T47D (cell line): ENCODE measurements at regions not wholly inside any gene's neighbourhood (a gene's known extent, or its start where the extent isn't known, plus 50 kb on each side); places are given as distances from the start of the nearest gene placed in this dataset.
"Not testable (repeated sequence)": the region's sequence is repeated elsewhere in the genome, so short reads cannot be mapped to it uniquely, and the experiment has no call there.

Source experiments
- DNase-seq, 2 experiments: peaks; one replicate each; pipeline versions ENCODE4 v3.0.0 to v3.0.0-alpha.2; 2011 to 2012; ENCODE audit warnings: low read depth in 1 of 2, low spot score in 1 of 2
- JUND ChIP-seq: IDR thresholded peaks from 2 replicates; pipeline ENCODE4 v1.6.1; 2012; ENCODE audit warnings: low read depth
- in situ Hi-C: cut with HindIII; loops from 2 replicates; pipeline ENCODE4 v1.10.0; 2016; ENCODE audit warnings: low sequenced_read_pairs, low pct_unique_long_range_greater_than_20kb

DNA sequence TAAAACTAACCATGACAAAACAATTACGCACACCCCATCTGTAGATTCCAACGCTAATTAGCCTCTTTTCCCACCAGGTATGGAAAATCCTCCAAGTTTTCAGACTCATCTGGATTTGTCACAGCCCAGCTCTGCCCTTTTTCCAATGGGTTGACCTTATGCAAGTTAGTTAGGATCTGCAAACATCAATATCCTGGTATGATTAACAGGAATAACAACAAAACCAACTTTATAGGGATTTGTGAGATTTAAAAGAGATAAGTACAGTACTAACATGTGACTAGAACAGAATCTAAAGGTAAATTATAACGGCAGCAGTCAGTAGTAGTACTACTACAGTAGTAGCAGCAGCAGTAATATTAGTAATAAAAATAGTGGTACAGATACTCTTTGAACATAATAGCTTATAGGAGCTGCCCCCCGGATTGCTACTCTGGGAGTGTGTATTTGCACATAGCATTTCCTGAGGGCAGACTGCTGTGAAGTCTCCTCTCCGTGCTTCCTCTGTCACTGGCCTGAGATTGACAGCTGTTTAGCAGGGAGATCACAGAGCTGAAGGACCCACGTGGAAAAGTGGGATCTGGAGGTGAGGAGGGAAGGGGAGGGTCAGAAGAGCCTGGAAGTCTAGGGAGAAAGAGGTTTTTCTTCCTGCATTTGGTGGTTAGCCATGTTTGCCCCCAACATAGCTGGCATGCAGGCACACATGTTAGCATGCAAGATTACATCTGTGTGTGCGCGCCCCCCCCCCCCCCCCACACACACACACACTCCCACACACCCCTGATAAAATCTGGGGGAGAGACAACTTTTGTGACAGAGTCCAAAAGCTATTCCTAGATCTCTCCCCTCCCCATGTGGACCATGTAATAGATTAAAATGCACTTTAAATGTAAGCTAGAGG is 73.3 kb upstream of the FAM171A1 start:
- in situ Hi-C loops = no loop called here
- no peak for TF ChIP-seq JUND
- no peak for DNase-seq

DNA sequence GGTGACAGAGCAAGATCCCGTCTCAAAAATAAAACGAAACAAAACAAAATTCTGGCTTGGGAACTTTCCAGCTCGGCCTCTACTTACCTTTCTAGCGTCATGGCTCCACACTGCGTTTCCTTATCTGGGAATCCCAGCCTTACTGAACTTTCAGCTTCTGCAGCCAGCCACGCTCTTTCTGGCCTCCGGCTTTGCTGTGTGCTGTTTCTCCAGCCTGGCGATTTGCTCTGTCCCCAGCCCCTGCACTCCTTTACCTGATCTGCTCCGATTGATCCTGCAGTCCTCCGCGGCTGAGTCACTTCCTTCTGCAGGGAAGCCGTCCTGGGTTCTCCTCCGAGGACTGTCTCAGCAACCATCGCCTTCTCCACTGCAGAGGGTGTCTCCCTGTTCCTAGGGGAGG is 71.0 kb upstream of the FAM171A1 start:
- in situ Hi-C loops = no loop called here

DNA sequence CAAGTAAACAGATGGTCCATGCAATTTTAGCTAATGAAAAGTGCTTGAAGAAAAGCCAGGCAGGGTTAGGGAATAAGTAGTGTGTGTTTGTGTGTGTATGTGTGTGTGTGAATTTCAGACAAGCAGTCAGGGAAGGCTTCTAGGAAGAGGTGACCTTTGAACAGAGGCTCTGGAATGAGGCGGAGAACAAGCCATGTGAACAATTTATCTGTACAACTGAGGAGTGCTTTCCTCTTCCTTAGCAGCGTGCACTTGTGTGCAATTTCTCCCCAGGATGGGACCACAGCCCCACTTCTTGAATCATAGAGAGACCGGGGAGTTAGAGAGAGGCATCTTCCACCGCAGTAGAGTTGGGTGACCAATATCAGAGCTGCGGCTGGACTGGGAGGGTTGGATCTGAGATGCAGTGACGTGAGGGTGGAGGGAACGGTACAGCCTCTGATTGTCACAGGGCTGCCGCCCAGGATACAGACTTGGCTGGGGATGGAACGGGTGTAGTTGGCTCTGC is 69.2 kb upstream of the FAM171A1 start:
- DNase-seq = no peak
- no peak for TF ChIP-seq JUND
- in situ Hi-C loops = no loop called here

More for the DNA sequence above, 71.0 kb upstream of the FAM171A1 start:
- DNase-seq = no peak
- TF ChIP-seq JUND = no peak

DNA sequence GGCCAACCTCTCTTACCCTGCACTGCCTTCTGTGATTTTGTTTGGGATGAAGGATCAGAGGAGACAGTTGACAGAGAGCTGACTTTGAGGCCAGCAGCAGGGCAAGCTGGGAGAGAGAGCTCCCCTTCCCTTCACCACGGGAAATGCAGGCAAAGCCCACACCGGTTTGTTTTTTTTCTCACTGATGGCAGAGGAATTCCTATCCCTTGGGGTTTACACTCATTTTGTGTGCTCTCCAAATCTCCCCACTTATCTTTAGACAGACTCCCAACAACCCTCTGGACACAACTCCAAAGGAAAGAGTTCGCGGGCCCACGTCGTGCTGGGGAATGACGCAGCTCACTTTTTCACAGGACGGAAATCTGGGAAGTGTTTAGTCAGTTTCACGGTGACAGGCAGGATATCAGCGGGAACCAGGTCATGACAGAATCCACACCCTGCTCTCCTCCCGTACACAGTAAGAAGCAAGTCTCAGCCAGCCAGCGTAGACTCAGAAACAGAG is 68.3 kb upstream of the FAM171A1 start:
- no peak for DNase-seq
- TF ChIP-seq JUND = no peak
- in situ Hi-C loops = no loop called here

DNA sequence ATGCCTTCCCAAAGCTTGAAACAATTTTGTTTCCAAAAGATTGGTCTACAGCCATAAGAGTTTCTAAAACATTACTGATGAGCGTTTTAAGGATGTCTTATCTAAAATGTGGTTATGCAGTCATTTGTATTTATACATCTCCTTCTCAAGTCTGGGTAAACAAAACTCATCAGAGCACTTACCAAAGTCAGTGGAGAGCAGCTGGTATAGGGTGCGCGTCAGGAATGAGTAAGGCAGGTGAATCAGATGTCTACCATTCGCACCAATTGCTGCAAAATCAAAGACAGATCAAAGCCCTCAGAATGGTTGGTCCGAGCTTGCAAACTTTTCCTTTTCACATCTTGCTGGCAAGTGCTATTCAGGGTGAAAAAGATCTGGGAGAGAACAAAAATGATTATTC is 65.6 kb upstream of the FAM171A1 start:
- no peak for DNase-seq
- TF ChIP-seq JUND = no peak
- in situ Hi-C loops = no loop called here

DNA sequence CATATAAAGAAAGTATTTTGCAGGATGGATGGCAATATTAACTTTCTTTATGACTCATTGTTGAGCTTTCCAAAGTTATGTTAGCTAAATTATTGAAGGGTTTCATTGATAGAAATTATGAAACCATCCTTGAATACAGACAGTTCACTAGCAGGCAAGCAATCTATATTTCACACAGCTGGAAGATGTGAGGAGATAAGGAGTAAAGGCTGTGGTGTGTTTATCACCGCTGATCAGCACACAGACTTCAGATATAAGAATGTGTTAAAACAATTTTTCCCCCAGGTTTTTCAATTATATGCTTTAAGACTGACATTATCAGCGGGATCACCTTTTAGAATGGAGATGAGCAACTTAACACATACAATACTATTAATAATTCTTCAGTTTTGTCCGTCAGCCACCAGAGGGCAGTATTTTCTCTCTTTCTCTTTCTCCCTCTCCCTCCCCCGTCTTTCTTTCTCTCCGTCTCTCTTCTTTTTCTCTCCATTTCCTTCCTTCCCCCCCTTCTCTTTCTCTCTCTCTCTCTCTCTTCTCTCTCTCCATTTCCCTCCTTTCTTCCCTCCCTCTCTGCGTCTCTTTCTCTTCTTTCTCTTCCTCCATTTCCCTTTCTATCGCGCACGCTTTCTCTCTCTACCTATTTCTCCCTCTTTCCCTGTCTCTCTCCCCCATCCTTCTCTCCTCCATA is 62.9 kb upstream of the FAM171A1 start:
- no peak for TF ChIP-seq JUND
- in situ Hi-C loops = no loop called here

DNA sequence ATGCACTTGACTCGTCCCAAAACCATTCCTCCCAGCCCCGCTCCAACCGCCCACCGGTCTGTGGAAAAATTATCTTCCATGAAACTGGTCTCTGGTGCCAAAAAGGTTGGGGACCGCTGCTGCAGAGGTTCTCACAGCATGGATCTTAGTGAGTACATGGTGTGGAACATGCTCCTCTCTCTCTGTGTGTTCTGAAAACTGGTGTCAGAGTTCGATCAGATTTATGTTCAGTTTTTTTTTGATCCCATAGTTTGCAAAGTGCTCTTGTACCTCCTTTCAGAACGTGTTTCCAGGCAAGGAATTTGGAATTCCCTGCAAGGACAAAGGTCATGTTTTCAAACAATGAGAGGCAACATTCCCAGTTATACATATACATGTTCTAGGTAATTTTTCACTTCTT is 61.2 kb upstream of the FAM171A1 start:
- in situ Hi-C loops = no loop called here
- DNase-seq = no peak
- no peak for TF ChIP-seq JUND

More for the DNA sequence above, 62.9 kb upstream of the FAM171A1 start:
- peak; percentile 42 to 78 for DNase-seq

DNA sequence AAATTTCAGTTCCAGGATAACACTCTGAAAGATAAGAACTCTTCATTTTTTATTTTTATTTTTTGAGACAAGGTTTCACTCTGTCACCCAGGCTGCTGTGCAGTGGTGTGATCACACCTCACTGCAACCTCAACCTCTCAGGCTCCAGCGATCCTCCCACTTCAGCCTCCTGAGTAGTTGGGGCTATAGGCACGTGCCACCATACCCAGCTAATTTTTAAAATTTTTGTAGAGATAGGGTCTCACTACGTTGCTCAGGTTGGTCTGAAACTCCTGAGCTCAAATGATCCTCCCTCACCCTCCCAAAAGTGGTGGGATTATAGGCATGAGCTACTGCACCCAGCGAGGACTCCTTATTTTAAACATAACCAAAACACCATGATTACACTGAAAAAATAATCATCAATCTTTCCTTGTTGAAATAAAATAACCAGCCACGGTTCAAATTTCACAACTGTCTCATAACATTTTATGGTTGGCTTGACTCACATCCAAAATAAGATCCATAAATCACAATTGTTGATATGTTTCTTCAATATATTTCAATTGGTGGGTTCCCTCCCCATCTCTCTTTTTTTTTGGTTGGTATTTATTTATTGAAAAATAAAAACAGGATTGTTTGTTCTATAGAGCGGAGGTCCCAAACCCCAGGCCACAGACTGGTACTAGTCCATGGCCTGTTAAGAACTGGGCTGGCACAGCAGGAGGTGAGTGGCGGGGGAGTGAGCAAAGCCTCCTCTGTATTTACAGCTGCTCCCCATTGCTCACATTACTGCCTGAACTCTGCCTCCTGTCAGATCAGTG is 60.1 kb upstream of the FAM171A1 start:
- TF ChIP-seq JUND = no peak
- in situ Hi-C loops = no loop called here
- DNase-seq = no peak

DNA sequence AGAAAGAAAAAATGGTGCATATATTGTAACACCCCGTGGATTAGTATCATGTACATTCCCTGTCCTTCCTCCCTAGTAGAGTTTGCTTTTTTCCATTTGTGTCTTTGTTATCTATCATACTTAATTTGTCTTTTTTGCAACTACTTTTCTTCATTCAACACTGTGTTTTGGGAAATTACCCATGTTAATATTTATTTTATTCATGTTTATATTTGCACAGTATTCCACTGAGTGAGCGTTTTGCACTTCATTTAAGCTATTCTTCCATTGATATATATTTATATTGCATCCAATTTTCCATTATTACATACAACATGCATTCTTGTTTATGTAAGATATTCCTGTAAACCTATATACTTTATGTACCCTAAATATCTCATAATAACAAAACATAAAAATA is 57.6 kb upstream of the FAM171A1 start:
- no peak for TF ChIP-seq JUND
- in situ Hi-C loops = no loop called here
- no peak for DNase-seq

DNA sequence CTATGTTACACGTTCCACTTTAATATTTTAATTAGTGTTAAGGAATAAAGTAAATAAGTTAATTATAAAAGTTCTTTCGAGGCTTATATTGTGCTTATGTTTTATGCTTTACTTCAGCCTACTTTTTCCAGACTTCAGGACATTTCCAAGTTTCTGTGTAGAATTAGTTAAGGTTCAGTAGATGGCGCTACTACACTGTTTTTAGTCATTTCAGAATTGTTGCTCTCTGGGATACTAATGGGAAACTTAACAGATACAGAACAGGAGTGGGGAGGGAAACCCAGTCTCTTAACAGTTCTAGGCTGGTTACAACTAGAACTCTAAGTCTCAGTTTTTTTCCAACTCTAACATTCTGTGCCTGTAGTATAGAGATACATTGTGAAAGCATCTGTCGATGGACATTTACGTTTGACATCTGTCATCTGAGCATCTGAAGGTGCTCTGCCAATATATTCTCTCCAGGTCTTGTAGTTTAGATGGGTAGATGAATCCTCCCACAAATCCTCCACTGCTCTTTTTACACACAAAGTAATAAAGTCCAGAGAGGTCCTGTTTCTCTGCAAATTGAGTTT is 56.8 kb upstream of the FAM171A1 start:
- no peak for TF ChIP-seq JUND
- in situ Hi-C loops = no loop called here
- DNase-seq = peak; percentile 50 to 77

DNA sequence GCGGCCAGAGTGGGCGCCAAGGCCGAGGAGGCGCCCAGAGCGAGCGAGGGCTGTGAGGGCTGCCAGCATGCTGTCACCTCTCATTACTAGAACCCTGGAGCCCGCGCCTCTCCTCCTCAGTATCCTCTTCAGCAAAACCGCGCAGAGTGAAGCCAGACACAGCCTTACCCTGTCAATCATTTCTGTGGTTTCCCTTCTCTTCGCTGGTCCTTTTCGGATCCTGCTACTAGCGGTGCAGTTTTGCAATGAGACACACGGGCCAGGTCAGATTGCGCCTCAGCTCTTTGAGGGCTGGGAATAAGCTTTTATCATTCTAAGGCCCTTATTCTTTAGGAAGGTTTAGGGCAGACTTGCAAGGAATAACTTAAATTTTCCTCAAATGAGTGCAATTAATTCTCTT is 55.5 kb upstream of the FAM171A1 start:
- in situ Hi-C loops = no loop called here

DNA sequence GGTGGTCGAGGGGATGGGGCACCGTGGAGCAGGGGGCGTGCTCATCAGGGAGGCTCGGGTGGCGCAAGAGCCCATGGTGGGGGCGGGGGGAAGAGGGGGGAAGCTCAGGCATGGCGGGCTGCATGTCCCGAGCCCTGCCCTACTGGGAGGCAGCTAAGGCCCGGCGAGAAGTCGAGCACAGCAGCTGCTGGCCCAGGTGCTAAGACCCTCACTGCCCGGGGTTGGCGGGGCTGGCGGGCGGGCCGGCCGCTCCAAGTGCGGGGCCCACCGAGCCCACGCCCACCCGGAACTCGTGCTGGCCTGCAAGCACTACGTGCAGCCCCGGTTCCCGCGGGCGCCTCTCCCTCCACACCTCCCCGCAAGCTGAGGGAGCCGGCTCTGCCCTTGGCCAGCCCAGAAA is 55.0 kb upstream of the FAM171A1 start:
- in situ Hi-C loops = no loop called here
- TF ChIP-seq JUND = no peak
- no peak for DNase-seq

More for the DNA sequence above, 55.5 kb upstream of the FAM171A1 start:
- peak in 1 of 2 experiments; percentile 38 for DNase-seq
- no peak for TF ChIP-seq JUND

DNA sequence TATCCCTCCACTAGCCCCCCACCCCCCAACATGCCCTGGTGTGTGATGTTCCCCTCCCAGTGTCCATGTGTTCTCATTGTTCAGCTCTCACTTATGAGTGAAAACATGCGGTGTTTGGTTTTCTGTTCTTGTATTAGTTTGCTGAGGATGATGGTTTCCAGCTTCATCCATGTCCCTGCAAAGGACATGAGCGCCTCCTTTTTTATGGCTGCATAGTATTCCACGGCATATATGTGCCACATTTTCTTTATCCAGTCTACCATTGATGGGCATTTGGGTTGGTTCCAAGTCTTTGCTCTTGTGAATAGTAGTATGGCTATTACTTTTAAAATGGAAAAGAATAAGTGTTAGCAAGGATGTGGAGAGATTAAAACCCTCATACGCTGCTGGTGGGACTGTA is 50.8 kb upstream of the FAM171A1 start:
- DNase-seq, in situ Hi-C loops: not testable (repeated sequence)
